GM21576 (cell line): ENCODE measurements at regions not wholly inside any gene's neighbourhood (a gene's known extent, or its start where the extent isn't known, plus 50 kb on each side); places are given as distances from the start of the nearest gene placed in this dataset.

ENCODE experiments used
- ATAC-seq: cut with Tn5 transposase; IDR thresholded peaks from one replicate; pipeline ENCODE4 v1.9.1; 2021; ENCODE audit warnings: mild to moderate bottlenecking, moderate library complexity; ENCODE audit not compliant: unreplicated experiment

GRCh38 chr4:96894621-96895020 lies 1054.7 kb downstream of the PDHA2 start:
- no peak for ATAC-seq

GRCh38 chr4:96895826-96896225 lies 1055.9 kb downstream of the PDHA2 start:
- ATAC-seq, result no peak

- no peak for ATAC-seq
These were observed 1072.8 kb downstream of the PDHA2 start for GRCh38 chr4:96912716-96913115.

GRCh38 chr4:96913441-96914080 lies 1073.7 kb downstream of the PDHA2 start:
- no peak for ATAC-seq

- no peak for ATAC-seq
These were observed 1076.8 kb downstream of the PDHA2 start for GRCh38 chr4:96916711-96917110.

GRCh38 chr4:96936886-96937285 lies 1097.0 kb downstream of the PDHA2 start:
- no peak for ATAC-seq

- ATAC-seq, result no peak
These were observed 1106.7 kb downstream of the PDHA2 start for GRCh38 chr4:96946552-96946951.

- ATAC-seq, result no peak
These were observed 1112.7 kb downstream of the PDHA2 start for GRCh38 chr4:96952610-96953009.

GRCh38 chr4:96955226-96955625 lies 1115.3 kb downstream of the PDHA2 start:
- ATAC-seq, result no peak

GRCh38 chr4:96955691-96956090 lies 1115.8 kb downstream of the PDHA2 start:
- no peak for ATAC-seq

GRCh38 chr4:96969455-96969854 lies 1129.6 kb downstream of the PDHA2 start:
- no peak for ATAC-seq

GRCh38 chr4:96972920-96973319 lies 1133.0 kb downstream of the PDHA2 start:
- ATAC-seq, result no peak

GRCh38 chr4:96974295-96974694 lies 1134.4 kb downstream of the PDHA2 start:
- no peak for ATAC-seq

- no peak for ATAC-seq
These were observed 1143.9 kb downstream of the PDHA2 start for GRCh38 chr4:96983830-96984229.

- ATAC-seq, result no peak
These were observed 1146.9 kb downstream of the PDHA2 start for GRCh38 chr4:96986816-96987215.

- no peak for ATAC-seq
These were observed 1151.2 kb downstream of the PDHA2 start for GRCh38 chr4:96991083-96991482.

GRCh38 chr4:96992443-96992842 lies 1150.8 kb downstream of the STPG2 start:
- no peak for ATAC-seq

GRCh38 chr4:96993560-96993959 lies 1149.7 kb downstream of the STPG2 start:
- no peak for ATAC-seq

GRCh38 chr4:97003715-97004114 lies 1139.6 kb downstream of the STPG2 start:
- no peak for ATAC-seq

- no peak for ATAC-seq
These were observed 1130.0 kb downstream of the STPG2 start for GRCh38 chr4:97013309-97013708.

- ATAC-seq, result no peak
These were observed 1129.6 kb downstream of the STPG2 start for GRCh38 chr4:97013711-97014110.

GRCh38 chr4:97015301-97015700 lies 1128.0 kb downstream of the STPG2 start:
- ATAC-seq, result no peak

- ATAC-seq, result no peak
These were observed 1126.9 kb downstream of the STPG2 start for GRCh38 chr4:97016186-97016907.
